ENCODE measurements at regions not wholly inside any gene's neighbourhood (a gene's known extent, or its start where the extent isn't known, plus 50 kb on each side); places are given as distances from the start of the nearest gene placed in this dataset.

DNA sequence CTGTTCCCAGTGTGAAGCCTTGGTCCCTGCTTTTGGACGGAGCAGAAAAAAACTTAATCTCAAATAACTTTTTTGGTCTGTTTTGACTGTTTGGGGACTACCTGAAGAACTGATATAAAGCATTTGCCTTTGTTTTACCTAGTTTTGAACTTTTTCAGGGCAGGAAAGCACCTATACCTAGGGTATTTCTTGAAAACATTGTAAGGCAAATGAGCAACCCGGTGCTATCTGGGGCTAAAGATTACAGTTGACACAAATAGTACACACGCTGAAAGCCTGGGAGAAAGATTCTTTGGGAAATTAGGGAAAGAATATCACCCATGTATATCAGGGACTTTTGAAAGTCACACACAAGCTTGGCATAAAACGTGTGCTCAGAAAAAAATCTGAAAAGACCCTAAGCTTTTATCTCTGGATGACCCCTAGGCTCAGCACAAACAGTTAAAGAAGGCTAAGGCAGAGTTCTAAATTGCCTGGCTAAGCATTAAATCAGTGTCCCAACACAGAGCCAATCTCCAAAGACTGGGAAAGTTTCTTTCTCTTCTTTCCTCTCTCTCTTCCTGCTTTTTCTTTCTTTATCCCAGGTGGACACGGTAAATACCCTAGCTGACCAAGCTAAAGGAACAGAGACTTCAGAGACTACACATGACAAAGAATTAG is 389.8 kb downstream of the SH2D4B start:
- TF ChIP-seq, protein P1, sequence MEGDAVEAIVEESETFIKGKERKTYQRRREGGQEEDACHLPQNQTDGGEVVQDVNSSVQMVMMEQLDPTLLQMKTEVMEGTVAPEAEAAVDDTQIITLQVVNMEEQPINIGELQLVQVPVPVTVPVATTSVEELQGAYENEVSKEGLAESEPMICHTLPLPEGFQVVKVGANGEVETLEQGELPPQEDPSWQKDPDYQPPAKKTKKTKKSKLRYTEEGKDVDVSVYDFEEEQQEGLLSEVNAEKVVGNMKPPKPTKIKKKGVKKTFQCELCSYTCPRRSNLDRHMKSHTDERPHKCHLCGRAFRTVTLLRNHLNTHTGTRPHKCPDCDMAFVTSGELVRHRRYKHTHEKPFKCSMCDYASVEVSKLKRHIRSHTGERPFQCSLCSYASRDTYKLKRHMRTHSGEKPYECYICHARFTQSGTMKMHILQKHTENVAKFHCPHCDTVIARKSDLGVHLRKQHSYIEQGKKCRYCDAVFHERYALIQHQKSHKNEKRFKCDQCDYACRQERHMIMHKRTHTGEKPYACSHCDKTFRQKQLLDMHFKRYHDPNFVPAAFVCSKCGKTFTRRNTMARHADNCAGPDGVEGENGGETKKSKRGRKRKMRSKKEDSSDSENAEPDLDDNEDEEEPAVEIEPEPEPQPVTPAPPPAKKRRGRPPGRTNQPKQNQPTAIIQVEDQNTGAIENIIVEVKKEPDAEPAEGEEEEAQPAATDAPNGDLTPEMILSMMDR (conservative IDR thresholded peaks at IDR 0.05; ENCODE audit: low read length): no peak
- H3K4me3 ChIP-seq (ENCODE audit: low read length): no peak overlapping the region
- DNase-seq (ENCODE audit: low read depth): no peak

DNA sequence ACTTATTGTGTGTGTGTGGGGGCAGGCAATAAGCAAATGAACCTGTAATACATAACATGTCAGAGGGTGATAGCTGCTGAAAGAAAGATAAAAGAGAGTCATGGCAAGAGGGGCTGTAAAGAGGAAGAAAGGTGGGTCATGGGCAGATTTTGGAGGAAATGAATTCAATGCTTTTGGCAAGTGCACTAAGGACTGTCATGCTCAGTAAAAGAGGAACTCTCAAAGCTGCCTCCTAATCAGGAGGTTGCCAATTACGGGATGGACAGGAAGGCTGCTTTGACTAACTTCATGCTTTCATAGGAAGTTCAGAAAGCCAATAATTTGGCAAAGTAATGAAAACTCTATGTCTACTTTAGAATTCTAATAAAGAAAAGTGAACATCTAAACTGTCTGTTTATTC is 401.2 kb downstream of the SH2D4B start:
- H3K4me3 ChIP-seq (ENCODE audit: low read length): no peak overlapping the region
- TF ChIP-seq, protein P1 (conservative IDR thresholded peaks at IDR 0.05; ENCODE audit: low read length): no peak
- DNase-seq (ENCODE audit: low read depth): no peak

DNA sequence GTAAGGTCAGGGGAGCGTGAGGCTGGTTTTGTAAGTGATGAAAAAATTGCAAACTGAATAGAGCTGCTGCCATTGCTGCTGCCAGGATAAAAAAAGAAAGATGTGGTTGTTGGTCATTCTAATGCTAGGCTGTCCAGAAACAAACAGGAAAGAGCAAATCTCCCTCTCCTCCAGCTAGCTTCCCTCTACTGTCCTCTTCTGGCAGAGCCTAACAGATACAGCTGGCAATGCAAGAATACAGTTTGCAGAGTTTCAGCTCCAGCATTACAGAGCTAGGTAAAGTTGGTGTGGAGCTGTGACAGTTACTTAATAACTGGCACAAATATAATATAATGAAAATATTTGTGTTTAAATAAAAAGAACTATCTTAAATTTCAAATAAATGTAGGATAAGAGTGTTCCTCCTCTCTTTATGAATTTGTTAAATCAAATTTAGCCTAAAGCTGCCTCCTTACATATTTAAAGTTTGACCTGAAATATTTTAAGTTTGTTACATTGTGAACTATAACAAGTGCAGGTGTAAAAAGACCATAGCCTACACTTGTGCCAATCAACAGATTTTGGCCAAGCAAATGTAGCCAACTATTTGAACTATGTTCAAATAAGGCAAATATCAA is 407.7 kb downstream of the SH2D4B start:
- DNase-seq (ENCODE audit: low read depth): no peak
- no peak overlapping the region for H3K4me3 ChIP-seq (ENCODE audit: low read length)
- TF ChIP-seq, protein P1 (conservative IDR thresholded peaks at IDR 0.05; ENCODE audit: low read length): no peak

DNA sequence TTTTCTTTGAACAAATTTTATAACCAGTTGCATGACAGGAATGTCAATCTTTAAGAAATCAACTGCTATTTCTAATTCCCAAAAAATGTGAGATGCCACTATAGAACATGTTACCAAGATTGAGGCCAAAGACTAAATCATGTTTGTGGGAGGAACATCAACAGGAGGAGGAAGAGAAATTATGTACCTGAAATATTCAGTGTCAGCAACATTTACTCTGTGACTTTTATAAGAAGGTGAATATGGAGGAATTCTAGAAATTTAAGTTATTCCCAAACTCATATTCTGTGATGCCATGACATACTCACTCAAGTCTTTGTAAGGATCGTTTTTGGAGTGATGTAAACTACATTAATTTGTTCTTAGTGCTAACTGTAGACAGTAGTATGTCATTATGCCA is 408.4 kb downstream of the SH2D4B start:
- H3K4me3 ChIP-seq (ENCODE audit: low read length): no peak overlapping the region
- TF ChIP-seq, protein P1 (conservative IDR thresholded peaks at IDR 0.05; ENCODE audit: low read length): no peak
- DNase-seq (ENCODE audit: low read depth): no peak

DNA sequence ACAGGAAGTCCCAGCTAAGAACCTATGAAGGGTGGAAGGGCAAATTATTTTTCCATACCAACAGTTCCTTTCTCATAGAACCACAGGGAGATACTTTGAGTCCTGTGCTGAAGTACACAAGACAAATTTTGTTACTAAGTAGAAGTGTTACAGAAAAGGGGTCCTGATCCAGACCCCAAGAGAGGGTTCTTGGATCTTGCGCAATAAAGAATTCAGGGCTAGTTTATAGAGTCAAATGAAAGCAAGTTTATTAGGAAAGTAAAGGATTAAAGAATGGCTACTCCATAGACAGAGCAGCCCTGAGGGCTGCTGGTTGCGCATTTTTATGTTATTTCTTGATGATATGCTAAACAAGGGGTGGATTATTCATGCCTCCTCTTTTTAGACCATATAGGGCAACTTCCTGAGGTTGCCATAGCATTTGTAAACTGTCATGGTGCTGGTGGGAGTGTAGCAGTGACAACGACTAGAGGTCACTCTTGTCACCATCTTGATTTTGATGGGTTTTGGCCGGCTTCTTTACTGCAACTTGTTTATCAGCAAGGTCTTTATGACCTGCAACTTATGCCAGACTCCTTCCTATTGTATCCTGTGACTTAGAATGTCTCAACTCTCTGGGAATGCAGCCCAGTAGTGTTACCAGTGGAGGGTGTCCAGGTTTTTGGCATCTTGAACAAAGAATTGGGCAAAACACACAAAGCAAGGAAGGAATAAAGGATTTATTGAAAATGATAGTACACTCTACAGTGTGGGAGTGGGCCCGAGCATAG is 409.4 kb downstream of the SH2D4B start:
- TF ChIP-seq, protein P1 (conservative IDR thresholded peaks at IDR 0.05; ENCODE audit: low read length): no peak
- H3K4me3 ChIP-seq (ENCODE audit: low read length): no peak overlapping the region
- DNase-seq (ENCODE audit: low read depth): no peak

DNA sequence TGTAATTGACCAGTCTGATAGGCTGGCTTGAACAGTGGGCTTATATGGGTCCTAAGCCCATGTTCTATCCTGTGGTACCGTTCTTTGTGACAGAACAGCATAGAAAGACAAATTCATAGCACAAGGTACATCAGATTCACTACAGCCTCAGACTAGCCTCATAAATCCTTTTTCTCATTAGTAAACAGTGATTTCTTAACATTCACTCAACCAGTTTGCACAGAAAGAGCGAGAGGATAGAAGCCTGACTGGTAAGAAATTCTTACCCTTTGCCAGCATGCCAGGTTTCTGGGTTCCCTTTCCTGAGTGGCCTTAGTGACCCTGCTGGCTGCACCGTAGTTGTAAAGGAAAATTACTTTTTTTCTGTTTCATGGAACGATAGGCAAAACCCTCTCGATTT is 412.1 kb downstream of the SH2D4B start:
- TF ChIP-seq, protein P1 (conservative IDR thresholded peaks at IDR 0.05; ENCODE audit: low read length): no peak

More for the DNA sequence above, 412.1 kb downstream of the SH2D4B start:
- DNase-seq (ENCODE audit: low read depth): no peak
- H3K4me3 ChIP-seq (ENCODE audit: low read length): no peak overlapping the region
